Epithelial cell of esophagus (primary cell): ENCODE measurements at regions not wholly inside any gene's neighbourhood (a gene's known extent, or its start where the extent isn't known, plus 50 kb on each side); places are given as distances from the start of the nearest gene placed in this dataset.

Experiments used
- DNase-seq: peaks from one replicate; pipeline ENCODE4 v3.0.0; 2010; ENCODE audit warnings: low read depth
- H3K4me3 ChIP-seq: 2 replicates; pipeline ENCODE4 v1.5.1; 2011; ENCODE audit warnings: mild to moderate bottlenecking, low read length, control low read depth
- CTCF ChIP-seq: IDR thresholded peaks from 2 replicates; pipeline ENCODE4 v1.5.1; 2011; ENCODE audit warnings: low read depth, mild to moderate bottlenecking, low read length, control low read depth, inconsistent platforms; ENCODE audit not compliant: insufficient read depth; ENCODE audit errors: missing control alignments

- no peak for DNase-seq
- no peak overlapping the region for H3K4me3 ChIP-seq
- no peak for TF ChIP-seq CTCF
Measured at GRCh38 chr1:56313560-56313959, 265.8 kb downstream of the PLPP3 start.

- H3K4me3 ChIP-seq: no peak overlapping the region
- no peak for TF ChIP-seq CTCF
- no peak for DNase-seq
Measured at GRCh38 chr1:56311766-56312165, 267.6 kb downstream of the PLPP3 start.

DNA sequence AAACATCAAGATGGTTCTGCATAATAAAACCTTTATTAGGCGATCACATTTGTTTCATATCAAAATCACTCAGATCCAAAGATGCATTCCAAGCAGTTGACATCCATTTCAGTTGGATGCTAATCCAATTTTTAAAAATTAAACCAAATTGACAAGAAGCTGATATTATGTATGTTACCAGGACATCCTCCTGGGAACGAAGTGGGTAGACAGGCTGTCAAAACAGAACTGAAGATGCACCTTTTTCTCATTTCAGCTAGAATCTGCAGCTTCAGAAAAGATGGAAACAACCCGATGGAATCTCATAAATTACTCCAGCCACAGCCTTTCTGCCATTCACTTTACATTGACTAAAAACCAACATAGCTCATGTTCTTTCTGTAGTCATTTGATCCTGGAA, 268.4 kb downstream of the PLPP3 start:
- TF ChIP-seq CTCF: no peak
- no peak for DNase-seq
- H3K4me3 ChIP-seq: no peak overlapping the region

DNA sequence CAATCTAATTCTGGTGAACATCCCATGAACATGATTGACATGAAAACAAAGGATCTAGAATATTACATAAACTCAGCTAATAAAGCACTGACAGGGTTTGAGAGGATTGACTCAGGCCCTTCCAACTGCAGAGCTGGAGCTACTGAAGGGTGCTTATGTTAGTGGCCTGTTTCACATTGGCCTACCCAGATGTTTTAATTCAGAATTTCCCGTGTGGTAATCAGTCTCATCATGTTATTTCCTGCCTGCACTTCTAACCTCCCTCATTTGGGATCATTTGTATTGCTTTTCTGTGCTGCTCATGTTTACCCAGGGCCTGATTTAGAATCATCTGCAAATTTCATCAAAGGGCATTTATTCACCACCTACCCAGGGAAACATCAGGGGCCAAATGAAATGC, 270.3 kb downstream of the PLPP3 start:
- no peak for DNase-seq
- H3K4me3 ChIP-seq: no peak overlapping the region
- no peak for TF ChIP-seq CTCF

DNA sequence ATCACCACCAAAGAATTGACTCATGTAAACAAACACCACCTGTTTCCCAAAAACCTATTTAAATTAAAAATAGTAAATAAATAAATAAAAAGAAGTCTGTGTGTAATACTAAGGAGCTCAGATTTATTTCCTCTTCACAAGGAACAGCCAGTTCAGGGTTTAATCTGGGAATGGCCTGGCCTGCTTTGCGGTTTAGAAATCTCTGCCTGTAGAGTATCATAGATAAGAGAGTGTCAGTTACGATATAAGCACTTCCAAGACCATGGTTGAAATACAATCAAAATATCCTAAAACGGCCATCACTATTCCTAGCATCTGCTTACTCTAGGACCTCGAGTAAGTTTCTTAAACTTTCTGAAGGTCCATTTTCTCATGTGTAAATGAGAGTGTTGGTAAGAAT, 274.4 kb downstream of the PLPP3 start:
- TF ChIP-seq CTCF: no peak

DNA sequence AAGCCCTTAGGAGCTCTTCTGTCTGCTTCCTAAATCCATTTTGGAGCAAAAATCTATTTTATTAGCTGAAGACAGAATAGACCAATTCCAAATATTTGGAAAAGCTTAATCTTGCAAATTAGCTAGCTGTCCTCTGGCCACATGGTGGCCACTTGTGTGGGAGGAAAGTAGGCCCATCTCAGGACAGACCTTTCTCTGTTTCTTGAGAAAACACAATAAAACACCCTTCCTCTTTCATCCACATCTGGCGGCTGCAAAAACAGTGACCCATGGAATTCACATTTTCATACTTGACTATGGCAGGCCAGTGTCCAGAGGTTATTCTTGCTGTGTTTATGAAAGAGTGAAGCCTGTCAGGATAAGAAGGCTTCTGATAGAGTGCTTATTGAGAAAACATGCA, 275.6 kb downstream of the PLPP3 start:
- no peak overlapping the region for H3K4me3 ChIP-seq
- TF ChIP-seq CTCF: no peak
- DNase-seq: no peak

More for the DNA sequence above, 274.4 kb downstream of the PLPP3 start:
- DNase-seq: no peak
- no peak overlapping the region for H3K4me3 ChIP-seq

- no peak overlapping the region for H3K4me3 ChIP-seq
- no peak for TF ChIP-seq CTCF
- DNase-seq: no peak
Measured at GRCh38 chr1:56302878-56303277, 276.5 kb downstream of the PLPP3 start.
